ENCODE measurements at regions not wholly inside any gene's neighbourhood (a gene's known extent, or its start where the extent isn't known, plus 50 kb on each side); places are given as distances from the start of the nearest gene placed in this dataset.

- CTCF ChIA-PET: interaction anchor here (0.7 to 1.0 kb wide), 2 partner anchors 11 to 122 kb away, joined by 3 read pairs; no protein-coding TSS in a partner anchor
- no peak overlapping the region for H3K4me3 ChIP-seq (ENCODE audit: low read depth, low read length)
- no peak overlapping the region for H3K27ac ChIP-seq (ENCODE audit: extremely low read depth, low read depth, low read length)
- H3K9me3 ChIP-seq (ENCODE audit: control insufficient read depth, insufficient read depth, low read depth, low read length): no peaks in the 10 kb centered on the region
- TF ChIP-seq ZBTB8A (tag by site-specific recombination; IDR thresholded peaks at IDR 0.05) (no peak), ZNF48 (tag by site-specific recombination; IDR thresholded peaks at IDR 0.05) (no peak), ZNF26 (tag by site-specific recombination; IDR thresholded peaks at IDR 0.05) (no peak), SP7 (tag by site-specific recombination; IDR thresholded peaks at IDR 0.05) (no peak), ZFHX2 (tag by site-specific recombination; conservative IDR thresholded peaks at IDR 0.05) (no peak), GLIS2 (tag by site-specific recombination; IDR thresholded peaks at IDR 0.05) (no peak), ZNF600 (tag by site-specific recombination; IDR thresholded peaks at IDR 0.05) (no peak), ZNF610 (tag by site-specific recombination; IDR thresholded peaks at IDR 0.05; ENCODE audit: borderline replicate concordance) (no peak), ZNF157 (tag by site-specific recombination; IDR thresholded peaks at IDR 0.05) (no peak), ZNF114 (tag by site-specific recombination; IDR thresholded peaks at IDR 0.05) (no peak), ZNF670 (tag by site-specific recombination; IDR thresholded peaks at IDR 0.05; ENCODE audit: low read depth) (no peak), KLF10 (tag by site-specific recombination; IDR thresholded peaks at IDR 0.05) (no peak), ZFP37 (tag by site-specific recombination; IDR thresholded peaks at IDR 0.05) (no peak), PATZ1 (tag by site-specific recombination; IDR thresholded peaks at IDR 0.05) (no peak), KLF7 (tag by site-specific recombination; IDR thresholded peaks at IDR 0.05; ENCODE audit: borderline replicate concordance) (no peak), HIC1 (tag by site-specific recombination; IDR thresholded peaks at IDR 0.05) (no peak), ZNF132 (tag by site-specific recombination; IDR thresholded peaks at IDR 0.05; ENCODE audit: borderline replicate concordance) (no peak)
- H3K36me3 ChIP-seq (ENCODE audit: control insufficient read depth in 2 of 2, insufficient read depth in 1 of 2, low read length in 2 of 2): no peaks in the 10 kb centered on the region
- no peaks in the 10 kb centered on the region for H3K4me1 ChIP-seq (ENCODE audit: control insufficient read depth, insufficient read depth, low read length)
- POLR2A ChIA-PET: no interaction called here
These were observed 247.7 kb upstream of the PTBP2 start for GRCh38 chr1:96473791-96474434.

- Histone ChIP-seq H3K4me3 (ENCODE audit: low read depth, low read length) (no peak overlapping the region), H3K4me1 (ENCODE audit: control insufficient read depth, insufficient read depth, low read length) (no peaks in the 10 kb centered on the region), H3K36me3 (ENCODE audit: control insufficient read depth in 2 of 2, insufficient read depth in 1 of 2, low read length in 2 of 2) (no peaks in the 10 kb centered on the region), H3K27ac (ENCODE audit: extremely low read depth, low read depth, low read length) (no peak overlapping the region), H3K9me3 (ENCODE audit: control insufficient read depth, insufficient read depth, low read depth, low read length) (no peaks in the 10 kb centered on the region)
- POLR2A ChIA-PET: no interaction called here
- CTCF ChIA-PET: interaction anchor here (0.5 to 0.7 kb wide), 2 partner anchors 56 to 343 kb away, joined by 3 read pairs; no protein-coding TSS in a partner anchor
- TF ChIP-seq PRDM2 (tag by site-specific recombination; IDR thresholded peaks at IDR 0.05; ENCODE audit: borderline replicate concordance) (no peak), ZEB2 (tag by site-specific recombination; IDR thresholded peaks at IDR 0.05) (no peak), ZNF302 (tag by site-specific recombination; IDR thresholded peaks at IDR 0.05; ENCODE audit: low read depth) (no peak), ZBTB17 (tag by site-specific recombination; IDR thresholded peaks at IDR 0.05) (no peak), ZNF37A (tag by site-specific recombination; IDR thresholded peaks at IDR 0.05) (no peak), ZNF664 (tag by site-specific recombination; IDR thresholded peaks at IDR 0.05) (no peak)
These were observed 246.4 kb upstream of the PTBP2 start for GRCh38 chr1:96474985-96475743.

All from HEK293 (cell line).